ENCODE measurements at regions not wholly inside any gene's neighbourhood (a gene's known extent, or its start where the extent isn't known, plus 50 kb on each side); places are given as distances from the start of the nearest gene placed in this dataset.
"Not testable (repeated sequence)": the region's sequence is repeated elsewhere in the genome, so short reads cannot be mapped to it uniquely, and the experiment has no call there.

DNA sequence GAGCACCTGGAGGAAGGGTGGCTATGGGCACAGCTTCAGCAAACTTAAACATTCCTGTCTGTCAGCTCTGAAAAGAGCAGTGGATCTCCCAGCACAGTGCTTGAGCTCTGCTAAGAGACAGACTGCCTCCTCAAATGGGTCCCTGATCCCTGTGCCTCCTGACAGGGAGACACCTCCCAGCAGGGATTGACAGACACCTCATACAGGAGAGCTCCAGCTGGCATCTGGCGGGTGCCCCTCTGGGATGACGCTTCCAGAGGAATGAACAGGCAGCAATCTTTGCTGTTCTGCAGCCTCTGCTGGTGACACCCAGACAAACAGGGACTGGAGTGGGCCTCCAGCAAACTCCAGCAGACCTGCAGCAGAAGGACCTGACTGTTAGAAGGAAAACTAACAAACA lies 307.8 kb downstream of the AGTPBP1 start:
- TF ChIP-seq, protein P1, sequence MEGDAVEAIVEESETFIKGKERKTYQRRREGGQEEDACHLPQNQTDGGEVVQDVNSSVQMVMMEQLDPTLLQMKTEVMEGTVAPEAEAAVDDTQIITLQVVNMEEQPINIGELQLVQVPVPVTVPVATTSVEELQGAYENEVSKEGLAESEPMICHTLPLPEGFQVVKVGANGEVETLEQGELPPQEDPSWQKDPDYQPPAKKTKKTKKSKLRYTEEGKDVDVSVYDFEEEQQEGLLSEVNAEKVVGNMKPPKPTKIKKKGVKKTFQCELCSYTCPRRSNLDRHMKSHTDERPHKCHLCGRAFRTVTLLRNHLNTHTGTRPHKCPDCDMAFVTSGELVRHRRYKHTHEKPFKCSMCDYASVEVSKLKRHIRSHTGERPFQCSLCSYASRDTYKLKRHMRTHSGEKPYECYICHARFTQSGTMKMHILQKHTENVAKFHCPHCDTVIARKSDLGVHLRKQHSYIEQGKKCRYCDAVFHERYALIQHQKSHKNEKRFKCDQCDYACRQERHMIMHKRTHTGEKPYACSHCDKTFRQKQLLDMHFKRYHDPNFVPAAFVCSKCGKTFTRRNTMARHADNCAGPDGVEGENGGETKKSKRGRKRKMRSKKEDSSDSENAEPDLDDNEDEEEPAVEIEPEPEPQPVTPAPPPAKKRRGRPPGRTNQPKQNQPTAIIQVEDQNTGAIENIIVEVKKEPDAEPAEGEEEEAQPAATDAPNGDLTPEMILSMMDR (optimal IDR thresholded peaks at IDR 0.05 in 1 of 3, IDR thresholded peaks at IDR 0.05 in 1 of 3, conservative IDR thresholded peaks at IDR 0.05 in 1 of 3; ENCODE audit: extremely low read depth in 1 of 3, insufficient read depth in 2 of 3, low read length in 3 of 3): not testable (repeated sequence)
- not testable (repeated sequence) for TF ChIP-seq EZH2 (IDR thresholded peaks at IDR 0.05; ENCODE audit: low read length)
